GM19395 (cell line): ENCODE measurements at regions not wholly inside any gene's neighbourhood (a gene's known extent, or its start where the extent isn't known, plus 50 kb on each side); places are given as distances from the start of the nearest gene placed in this dataset.

Experiments used
- ATAC-seq: cut with Tn5 transposase; IDR thresholded peaks from one replicate; pipeline ENCODE4 v1.9.1; 2021; ENCODE audit warnings: mild to moderate bottlenecking, moderate library complexity; ENCODE audit not compliant: unreplicated experiment

GRCh38 chr3:127087441-127087840 is 104.5 kb downstream of the PLXNA1 start:
- ATAC-seq, result no peak

GRCh38 chr3:127088511-127089351 is 104.2 kb upstream of the PRR23E start:
- ATAC-seq, result no peak

GRCh38 chr3:127089486-127090145 is 103.3 kb upstream of the PRR23E start:
- no peak for ATAC-seq

GRCh38 chr3:127090218-127091160 is 102.4 kb upstream of the PRR23E start:
- ATAC-seq, result no peak

GRCh38 chr3:127091376-127091775 is 101.6 kb upstream of the PRR23E start:
- no peak for ATAC-seq

GRCh38 chr3:127092368-127092767 is 100.6 kb upstream of the PRR23E start:
- no peak for ATAC-seq

GRCh38 chr3:127092776-127093175 is 100.2 kb upstream of the PRR23E start:
- no peak for ATAC-seq

- ATAC-seq, result no peak
These were observed 99.6 kb upstream of the PRR23E start for GRCh38 chr3:127093312-127093711.

- no peak for ATAC-seq
These were observed 97.2 kb upstream of the PRR23E start for GRCh38 chr3:127095774-127096173.

- no peak for ATAC-seq
These were observed 96.5 kb upstream of the PRR23E start for GRCh38 chr3:127096256-127097071.

- no peak for ATAC-seq
These were observed 95.9 kb upstream of the PRR23E start for GRCh38 chr3:127097072-127097405.

GRCh38 chr3:127097481-127097880 is 95.5 kb upstream of the PRR23E start:
- no peak for ATAC-seq

GRCh38 chr3:127099982-127100381 is 92.9 kb upstream of the PRR23E start:
- no peak for ATAC-seq

- no peak for ATAC-seq
These were observed 92.2 kb upstream of the PRR23E start for GRCh38 chr3:127100459-127101410.

GRCh38 chr3:127101411-127102187 is 91.3 kb upstream of the PRR23E start:
- ATAC-seq, result no peak

GRCh38 chr3:127102188-127102520 is 90.8 kb upstream of the PRR23E start:
- ATAC-seq, result no peak

GRCh38 chr3:127102587-127102986 is 90.3 kb upstream of the PRR23E start:
- no peak for ATAC-seq

GRCh38 chr3:127103080-127103479 is 89.9 kb upstream of the PRR23E start:
- no peak for ATAC-seq

- no peak for ATAC-seq
These were observed 88.3 kb upstream of the PRR23E start for GRCh38 chr3:127104586-127104985.
